Cerebellar cortex (tissue), 1 donor: ENCODE measurements at regions not wholly inside any gene's neighbourhood (a gene's known extent, or its start where the extent isn't known, plus 50 kb on each side); places are given as distances from the start of the nearest gene placed in this dataset.

Experiments
- DNase-seq: peaks from one replicate; pipeline ENCODE4 v3.0.0-alpha.2; 2015; ENCODE audit warnings: low spot score

DNA sequence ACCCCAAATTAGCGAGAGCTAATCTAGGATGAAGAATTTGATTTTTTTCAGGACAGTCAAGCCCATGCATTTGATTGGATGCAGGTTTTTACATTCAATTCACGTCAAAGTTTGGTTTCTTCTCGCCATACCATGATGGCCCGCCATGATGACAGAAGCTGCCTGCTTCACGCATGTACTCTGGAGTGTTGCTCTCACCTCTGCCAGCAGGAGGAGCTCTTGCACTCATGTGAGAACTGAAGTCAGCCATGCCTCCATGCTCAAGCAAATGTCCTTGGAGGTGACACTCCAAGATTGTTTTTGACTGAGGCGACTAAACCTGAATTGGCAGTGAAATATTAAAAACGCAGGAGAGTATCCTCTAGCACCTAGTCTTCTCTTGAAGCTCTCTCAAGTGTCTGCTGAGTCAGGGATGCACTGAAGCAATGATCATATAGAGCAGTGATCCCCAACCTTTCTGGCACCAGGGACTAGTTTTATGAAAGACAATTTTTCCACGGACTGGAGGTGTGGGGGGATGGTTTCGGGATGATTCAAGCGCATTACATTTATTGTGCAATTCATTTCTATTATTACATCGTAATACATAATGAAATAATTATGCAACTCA is 120.9 kb downstream of the SAMMSON start:
- peak; percentile 63 for DNase-seq

DNA sequence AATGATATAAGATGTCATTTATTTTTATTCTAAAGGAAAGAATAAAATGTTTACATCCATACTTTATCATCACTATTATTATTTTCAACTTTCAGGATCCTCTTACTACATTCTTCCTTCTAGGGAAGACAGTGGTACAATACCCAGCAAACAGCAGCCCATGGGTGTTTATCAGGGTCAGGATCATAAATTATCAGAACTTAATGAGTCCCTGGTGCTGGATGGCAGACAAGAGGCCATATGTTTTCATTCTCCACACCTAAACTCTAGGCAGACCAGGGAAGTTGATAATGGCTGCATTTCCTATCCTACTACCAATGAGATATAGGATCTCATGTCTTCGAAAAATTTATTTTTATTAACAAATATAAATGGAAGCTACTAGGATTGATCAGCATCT is 127.7 kb downstream of the SAMMSON start:
- DNase-seq = no peak

DNA sequence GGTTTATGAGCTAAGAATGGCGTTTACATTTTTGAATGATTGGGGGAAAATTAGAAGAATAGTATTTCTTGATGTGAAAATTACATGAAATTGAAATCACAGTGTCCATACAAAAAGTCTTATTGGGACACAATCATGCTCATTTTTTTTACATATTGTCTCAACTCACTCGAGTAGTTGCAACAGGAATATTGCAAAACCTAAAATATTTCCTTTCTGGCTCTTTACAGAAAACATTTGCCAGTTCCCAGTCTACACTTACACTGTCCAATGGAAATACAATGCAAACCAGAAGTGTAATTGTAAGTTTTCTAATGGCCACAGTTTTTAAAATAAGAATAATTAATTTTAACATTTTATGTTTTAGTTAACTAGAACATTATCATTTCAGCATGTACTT is 137.8 kb downstream of the SAMMSON start:
- no peak for DNase-seq

DNA sequence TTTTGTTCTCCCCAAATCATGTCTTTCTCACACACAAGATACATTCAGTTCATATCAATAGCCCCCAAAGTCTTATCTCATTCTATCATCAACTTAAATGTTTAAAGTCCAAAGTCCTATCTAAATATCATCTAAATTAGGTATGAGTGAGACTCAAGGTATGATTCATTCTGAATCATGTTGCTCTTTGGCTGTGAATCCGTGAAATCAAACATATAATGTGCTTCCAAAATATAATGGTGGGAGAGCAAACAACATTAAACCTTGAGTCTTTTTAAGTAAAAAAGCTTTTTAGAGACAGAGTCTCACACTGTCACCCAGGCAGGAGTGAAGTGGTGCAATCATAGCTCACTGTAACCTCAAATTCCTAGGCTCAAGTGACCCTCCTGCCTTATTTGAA is 139.1 kb downstream of the SAMMSON start:
- DNase-seq = no peak
